A673 (cell line): ENCODE measurements at regions not wholly inside any gene's neighbourhood (a gene's known extent, or its start where the extent isn't known, plus 50 kb on each side); places are given as distances from the start of the nearest gene placed in this dataset.

Experiments
- CTCF ChIP-seq: fragments of 300-800, 200-600 bp; sonication (generic); conservative IDR thresholded peaks from 2 replicates; pipeline ENCODE4 v1.5.1; 2017; ENCODE audit warnings: low read depth, mild to moderate bottlenecking, antibody characterized with exemption, low read length, moderate library complexity, mixed read lengths
- EZH2 ChIP-seq: fragments of 200-600 bp; sonication (generic); IDR thresholded peaks from 2 replicates; pipeline ENCODE4 v1.6.1; 2017; ENCODE audit warnings: borderline replicate concordance, low read depth, mild to moderate bottlenecking, mixed read lengths, antibody characterized with exemption, low read length; ENCODE audit not compliant: poor library complexity, severe bottlenecking

DNA sequence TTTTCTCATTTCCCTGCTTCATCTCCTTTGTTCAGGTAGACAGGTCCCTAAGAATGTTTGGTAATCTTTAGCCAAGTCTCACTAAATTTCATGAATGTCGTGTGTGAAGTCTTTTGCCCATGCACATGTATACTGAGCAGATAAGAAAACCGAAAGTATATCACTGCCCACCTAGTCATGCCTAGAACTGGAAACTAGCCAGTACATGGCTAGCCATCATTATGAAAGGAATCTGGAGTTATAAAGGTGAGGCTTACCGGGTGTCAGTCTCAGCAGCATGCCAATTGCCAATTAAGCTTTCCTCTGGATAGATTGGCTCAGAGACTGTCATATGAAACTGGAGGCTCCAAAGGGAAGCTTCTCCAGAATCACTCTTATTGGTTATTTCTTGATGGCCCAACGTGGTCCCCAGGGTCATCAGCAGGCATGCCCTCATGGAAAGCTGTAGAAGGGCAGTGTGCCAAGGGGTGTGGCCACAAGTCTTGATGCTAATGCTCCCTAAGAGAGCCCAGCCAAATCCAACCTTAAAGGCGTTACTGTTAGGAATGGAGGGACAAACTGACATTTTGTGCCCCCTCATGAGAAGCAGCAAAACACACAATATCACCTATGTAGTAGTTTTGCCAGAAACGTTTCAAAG, 307.3 kb upstream of the PIK3R1 start:
- no peak for TF ChIP-seq EZH2
- no peak for TF ChIP-seq CTCF
